Activated naive CD4-positive, alpha-beta T cell treated with anti-CD3 and anti-CD28 coated beads, Interleukin-2, amount 50 U/mL, for 24 hours (primary cell): ENCODE measurements at regions not wholly inside any gene's neighbourhood (a gene's known extent, or its start where the extent isn't known, plus 50 kb on each side); places are given as distances from the start of the nearest gene placed in this dataset.

Experiments used
- H3K27ac Mint-ChIP-seq: one replicate; pipeline ENCODE4 v1.8.0; 2021; ENCODE audit warnings: mild to moderate bottlenecking, mixed read lengths
- H3K27me3 Mint-ChIP-seq: one replicate; pipeline ENCODE4 v1.8.0; 2021; ENCODE audit warnings: mixed read lengths
- H3K36me3 Mint-ChIP-seq: one replicate; pipeline ENCODE4 v1.8.0; 2021; ENCODE audit warnings: mixed read lengths
- H3K4me1 Mint-ChIP-seq: one replicate; pipeline ENCODE4 v1.8.0; 2021; ENCODE audit warnings: mixed read lengths
- H3K4me3 Mint-ChIP-seq: one replicate; pipeline ENCODE4 v1.8.0; 2021; ENCODE audit warnings: mild to moderate bottlenecking, mixed read lengths
- H3K9me3 Mint-ChIP-seq: one replicate; pipeline ENCODE4 v1.8.0; 2021; ENCODE audit warnings: mixed read lengths

GRCh38 chr9:81103597-81104471 is 585.5 kb downstream of the TLE1 start:
- H3K4me3 Mint-ChIP-seq, result no peak overlapping the region
- H3K9me3 Mint-ChIP-seq, result peaks cover 5% of the 10 kb centered on the region
- H3K36me3 Mint-ChIP-seq, result no peaks in the 10 kb centered on the region
- no peaks in the 10 kb centered on the region for H3K27me3 Mint-ChIP-seq
- no peaks in the 10 kb centered on the region for H3K4me1 Mint-ChIP-seq
- H3K27ac Mint-ChIP-seq, result no peak overlapping the region

GRCh38 chr9:81097131-81097847 is 592.1 kb downstream of the TLE1 start:
- H3K4me1 Mint-ChIP-seq, result no peaks in the 10 kb centered on the region

GRCh38 chr9:81096625-81097024 is 592.7 kb downstream of the TLE1 start:
- H3K27ac Mint-ChIP-seq, result no peak overlapping the region
- peaks cover 15% of the 10 kb centered on the region for H3K9me3 Mint-ChIP-seq
- H3K4me3 Mint-ChIP-seq, result no peak overlapping the region
- H3K36me3 Mint-ChIP-seq, result no peaks in the 10 kb centered on the region
- no peaks in the 10 kb centered on the region for H3K4me1 Mint-ChIP-seq
- H3K27me3 Mint-ChIP-seq, result no peaks in the 10 kb centered on the region

More at GRCh38 chr9:81097131-81097847, 592.1 kb downstream of the TLE1 start:
- Mint-ChIP-seq H3K27me3 (no peaks in the 10 kb centered on the region), H3K27ac (no peak overlapping the region), H3K36me3 (no peaks in the 10 kb centered on the region), H3K9me3 (peaks cover 15% of the 10 kb centered on the region), H3K4me3 (no peak overlapping the region)

GRCh38 chr9:81092057-81092456 is 597.3 kb downstream of the TLE1 start:
- Mint-ChIP-seq H3K4me1 (no peaks in the 10 kb centered on the region), H3K27me3 (no peaks in the 10 kb centered on the region), H3K27ac (no peak overlapping the region), H3K4me3 (no peak overlapping the region), H3K9me3 (peaks cover 10% of the 10 kb centered on the region), H3K36me3 (no peaks in the 10 kb centered on the region)

GRCh38 chr9:81088341-81088740 is 601.0 kb downstream of the TLE1 start:
- no peak overlapping the region for H3K27ac Mint-ChIP-seq

GRCh38 chr9:81086416-81086815 is 602.9 kb downstream of the TLE1 start:
- H3K9me3 Mint-ChIP-seq, result no peaks in the 10 kb centered on the region
- no peak overlapping the region for H3K4me3 Mint-ChIP-seq
- H3K36me3 Mint-ChIP-seq, result no peaks in the 10 kb centered on the region
- H3K4me1 Mint-ChIP-seq, result no peaks in the 10 kb centered on the region
- H3K27ac Mint-ChIP-seq, result no peak overlapping the region
- H3K27me3 Mint-ChIP-seq, result no peaks in the 10 kb centered on the region

More at GRCh38 chr9:81088341-81088740, 601.0 kb downstream of the TLE1 start:
- Mint-ChIP-seq H3K27me3 (no peaks in the 10 kb centered on the region), H3K36me3 (no peaks in the 10 kb centered on the region), H3K4me1 (no peaks in the 10 kb centered on the region), H3K4me3 (no peak overlapping the region), H3K9me3 (peaks cover 7% of the 10 kb centered on the region)

GRCh38 chr9:81083854-81084512 is 605.4 kb downstream of the TLE1 start:
- Mint-ChIP-seq H3K4me3 (no peak overlapping the region), H3K27ac (no peak overlapping the region), H3K4me1 (no peaks in the 10 kb centered on the region), H3K27me3 (no peaks in the 10 kb centered on the region), H3K9me3 (no peaks in the 10 kb centered on the region), H3K36me3 (no peaks in the 10 kb centered on the region)

GRCh38 chr9:81083067-81083466 is 606.3 kb downstream of the TLE1 start:
- no peak overlapping the region for H3K27ac Mint-ChIP-seq
- H3K9me3 Mint-ChIP-seq, result no peaks in the 10 kb centered on the region
- no peaks in the 10 kb centered on the region for H3K36me3 Mint-ChIP-seq
- H3K4me1 Mint-ChIP-seq, result no peaks in the 10 kb centered on the region
- H3K4me3 Mint-ChIP-seq, result no peak overlapping the region
- H3K27me3 Mint-ChIP-seq, result no peaks in the 10 kb centered on the region

GRCh38 chr9:81082221-81082620 is 607.1 kb downstream of the TLE1 start:
- H3K9me3 Mint-ChIP-seq, result no peaks in the 10 kb centered on the region
- no peaks in the 10 kb centered on the region for H3K27me3 Mint-ChIP-seq
- no peaks in the 10 kb centered on the region for H3K4me1 Mint-ChIP-seq
- no peak overlapping the region for H3K27ac Mint-ChIP-seq
- no peaks in the 10 kb centered on the region for H3K36me3 Mint-ChIP-seq
- no peak overlapping the region for H3K4me3 Mint-ChIP-seq

GRCh38 chr9:81080900-81081299 is 608.4 kb downstream of the TLE1 start:
- no peaks in the 10 kb centered on the region for H3K36me3 Mint-ChIP-seq
- H3K4me1 Mint-ChIP-seq, result no peaks in the 10 kb centered on the region
- no peak overlapping the region for H3K4me3 Mint-ChIP-seq
- no peaks in the 10 kb centered on the region for H3K9me3 Mint-ChIP-seq
- no peaks in the 10 kb centered on the region for H3K27me3 Mint-ChIP-seq
- H3K27ac Mint-ChIP-seq, result no peak overlapping the region

- H3K4me1 Mint-ChIP-seq, result no peaks in the 10 kb centered on the region
- H3K36me3 Mint-ChIP-seq, result no peaks in the 10 kb centered on the region
- no peaks in the 10 kb centered on the region for H3K9me3 Mint-ChIP-seq
- H3K27me3 Mint-ChIP-seq, result no peaks in the 10 kb centered on the region
- no peak overlapping the region for H3K27ac Mint-ChIP-seq
- no peak overlapping the region for H3K4me3 Mint-ChIP-seq
Measured at GRCh38 chr9:81080185-81080584, 609.2 kb downstream of the TLE1 start.

- H3K36me3 Mint-ChIP-seq, result no peaks in the 10 kb centered on the region
- H3K9me3 Mint-ChIP-seq, result no peaks in the 10 kb centered on the region
- H3K4me3 Mint-ChIP-seq, result no peak overlapping the region
- H3K4me1 Mint-ChIP-seq, result no peaks in the 10 kb centered on the region
- no peaks in the 10 kb centered on the region for H3K27me3 Mint-ChIP-seq
- H3K27ac Mint-ChIP-seq, result no peak overlapping the region
Measured at GRCh38 chr9:81079055-81079454, 610.3 kb downstream of the TLE1 start.

- Mint-ChIP-seq H3K36me3 (no peaks in the 10 kb centered on the region), H3K27me3 (no peaks in the 10 kb centered on the region), H3K4me3 (no peak overlapping the region), H3K9me3 (no peaks in the 10 kb centered on the region), H3K27ac (no peak overlapping the region), H3K4me1 (no peaks in the 10 kb centered on the region)
Measured at GRCh38 chr9:81078555-81078954, 610.8 kb downstream of the TLE1 start.

GRCh38 chr9:81077572-81077971 is 611.8 kb downstream of the TLE1 start:
- H3K9me3 Mint-ChIP-seq, result no peaks in the 10 kb centered on the region
- no peak overlapping the region for H3K27ac Mint-ChIP-seq
- no peaks in the 10 kb centered on the region for H3K4me1 Mint-ChIP-seq
- no peaks in the 10 kb centered on the region for H3K36me3 Mint-ChIP-seq
- H3K27me3 Mint-ChIP-seq, result no peaks in the 10 kb centered on the region
- H3K4me3 Mint-ChIP-seq, result no peak overlapping the region

- H3K4me1 Mint-ChIP-seq, result no peaks in the 10 kb centered on the region
- H3K27ac Mint-ChIP-seq, result no peak overlapping the region
- H3K9me3 Mint-ChIP-seq, result no peaks in the 10 kb centered on the region
- H3K4me3 Mint-ChIP-seq, result no peak overlapping the region
- H3K27me3 Mint-ChIP-seq, result no peaks in the 10 kb centered on the region
- H3K36me3 Mint-ChIP-seq, result no peaks in the 10 kb centered on the region
Measured at GRCh38 chr9:81076131-81076530, 613.2 kb downstream of the TLE1 start.

- Mint-ChIP-seq H3K4me3 (no peak overlapping the region), H3K9me3 (no peaks in the 10 kb centered on the region), H3K27me3 (no peaks in the 10 kb centered on the region), H3K27ac (no peak overlapping the region), H3K36me3 (no peaks in the 10 kb centered on the region), H3K4me1 (no peaks in the 10 kb centered on the region)
Measured at GRCh38 chr9:81074221-81074620, 615.1 kb downstream of the TLE1 start.
